ENCODE measurements at regions not wholly inside any gene's neighbourhood (a gene's known extent, or its start where the extent isn't known, plus 50 kb on each side); places are given as distances from the start of the nearest gene placed in this dataset.
"Not testable (repeated sequence)": the region's sequence is repeated elsewhere in the genome, so short reads cannot be mapped to it uniquely, and the experiment has no call there.

- DNase-seq, result peak; percentile 55
Measured at GRCh38 chr20:51955756-51956155, 153.4 kb upstream of the SALL4 start.

DNA sequence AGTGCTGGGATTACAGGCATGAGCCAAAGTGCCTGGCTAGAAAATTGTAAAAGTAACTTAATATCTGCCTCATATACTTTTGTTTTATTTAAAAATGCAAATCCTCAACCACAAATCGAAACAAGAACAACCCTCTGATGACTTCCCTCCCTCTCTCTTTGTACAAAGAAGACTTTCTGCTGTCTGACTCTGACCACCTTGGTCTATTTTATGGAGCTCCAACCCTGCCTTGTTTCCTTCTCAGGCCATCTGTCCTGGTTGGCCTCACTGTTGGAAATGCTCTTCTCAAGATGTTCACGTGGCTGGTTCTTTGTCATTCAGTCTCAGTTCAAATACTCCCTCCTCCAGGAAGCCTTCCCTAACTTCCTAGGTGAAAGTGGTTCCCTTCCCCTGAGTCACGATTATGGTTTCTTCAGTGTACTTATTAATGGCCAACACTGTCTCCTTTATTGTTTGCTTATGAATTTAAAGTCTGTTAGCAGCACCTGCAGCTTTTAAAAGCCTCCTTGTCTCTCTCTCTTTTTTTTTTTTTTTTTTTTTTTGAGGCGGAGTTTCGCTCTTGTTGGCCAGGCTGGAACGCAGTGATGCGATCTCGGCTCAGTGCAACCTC, 151.5 kb upstream of the SALL4 start:
- DNase-seq, result no peak

GRCh38 chr20:51950926-51951325, 148.6 kb upstream of the SALL4 start:
- no peak for DNase-seq

DNA sequence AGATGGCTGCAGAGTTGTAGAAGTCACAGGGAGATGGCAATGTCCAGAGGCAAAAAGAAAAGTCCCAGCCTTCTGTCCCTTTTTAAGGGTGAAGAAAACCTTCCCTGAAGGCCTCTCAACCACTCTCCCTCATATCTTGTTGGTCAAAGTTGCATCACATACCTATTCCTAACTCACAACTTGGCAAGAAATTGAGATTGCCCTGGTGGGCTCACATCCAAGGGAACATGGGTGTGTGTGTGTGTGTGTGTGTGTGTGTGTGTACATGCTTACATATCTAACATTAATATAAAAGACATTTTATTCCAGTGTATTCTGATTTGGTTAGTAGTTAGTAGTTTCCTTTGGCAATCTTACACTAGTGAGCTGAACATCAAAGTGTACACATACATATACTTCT, 144.3 kb upstream of the SALL4 start:
- no peak for DNase-seq

DNA sequence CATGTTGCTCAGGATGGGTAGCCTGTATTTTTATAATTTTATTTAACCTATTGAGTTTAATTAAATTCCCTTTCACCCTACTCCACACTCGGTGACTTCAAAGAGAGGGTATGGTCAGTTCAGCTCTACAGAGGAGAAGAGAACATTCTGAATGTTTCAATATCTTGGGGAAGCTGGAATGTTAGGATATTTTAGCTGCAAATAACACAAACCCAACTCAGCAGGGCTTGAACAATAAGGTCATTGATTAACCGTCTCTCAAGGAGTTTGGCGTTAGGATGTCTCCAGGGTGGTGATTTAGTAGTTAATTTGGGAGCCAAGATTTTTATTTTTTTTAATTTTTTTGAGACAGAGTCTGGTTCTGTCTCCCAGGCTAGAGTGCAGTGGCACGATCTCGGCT, 143.6 kb upstream of the SALL4 start:
- no peak for DNase-seq

GRCh38 chr20:51945177-51945576, 142.9 kb upstream of the SALL4 start:
- no peak for DNase-seq

DNA sequence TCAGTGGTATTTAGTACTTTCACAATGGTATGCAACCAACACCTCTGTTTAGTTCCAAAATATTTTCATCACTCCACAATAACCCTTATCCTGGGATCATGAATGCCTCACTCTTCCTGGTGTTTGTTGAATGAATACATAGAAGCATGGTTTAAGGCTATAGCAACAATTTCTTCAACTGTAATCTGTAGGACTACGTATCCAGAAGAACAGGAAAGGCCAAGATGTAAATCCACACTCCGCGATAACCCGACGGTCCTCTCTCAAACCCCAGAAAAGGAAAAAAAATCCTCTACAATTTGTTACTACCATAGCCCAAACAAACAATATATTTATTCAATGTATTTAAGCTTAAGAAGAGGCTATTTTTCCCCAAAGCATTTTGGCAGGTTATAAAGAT, 141.4 kb upstream of the SALL4 start:
- no peak for DNase-seq

- not testable (repeated sequence) for DNase-seq
Measured at GRCh38 chr20:51943326-51943725, 141.0 kb upstream of the SALL4 start.

DNA sequence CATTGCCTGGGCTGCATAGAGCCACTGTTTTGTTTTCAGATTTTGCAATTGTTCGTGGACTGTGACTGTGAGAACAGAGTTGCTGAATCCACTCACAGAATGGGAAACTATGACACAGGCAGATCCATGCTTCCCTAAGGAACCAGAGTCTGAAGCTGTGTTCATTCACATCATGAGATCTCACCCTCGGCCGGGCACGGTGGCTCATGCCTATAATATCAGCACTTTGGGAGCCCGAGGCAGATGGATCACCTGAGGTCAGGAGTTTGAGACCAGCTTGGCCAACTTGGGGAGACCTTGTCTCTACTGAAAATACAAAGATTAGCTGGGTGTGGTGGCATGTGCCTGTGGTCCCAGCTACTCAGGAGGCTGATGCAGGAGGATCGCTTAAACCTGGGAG, 139.2 kb upstream of the SALL4 start:
- no peak for DNase-seq

DNA sequence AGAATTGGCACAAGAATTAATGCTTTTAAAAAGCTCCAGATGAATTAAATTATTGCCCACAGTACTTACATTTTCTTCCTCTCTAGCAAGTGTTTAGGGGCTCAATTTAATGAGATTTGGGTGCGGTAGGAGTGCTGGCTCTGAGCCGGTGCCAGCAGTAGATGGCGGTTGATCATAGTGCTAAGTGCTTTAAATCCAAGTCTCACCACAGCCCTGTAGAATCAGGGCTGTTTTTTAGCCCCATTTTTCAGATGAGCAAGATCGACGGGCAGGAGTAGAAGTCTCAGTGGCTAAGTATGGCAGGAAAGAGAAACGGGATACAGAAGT, 136.9 kb upstream of the SALL4 start:
- DNase-seq, result no peak

GRCh38 chr20:51938559-51939258, 136.4 kb upstream of the SALL4 start:
- peak; percentile 52 for DNase-seq

DNA sequence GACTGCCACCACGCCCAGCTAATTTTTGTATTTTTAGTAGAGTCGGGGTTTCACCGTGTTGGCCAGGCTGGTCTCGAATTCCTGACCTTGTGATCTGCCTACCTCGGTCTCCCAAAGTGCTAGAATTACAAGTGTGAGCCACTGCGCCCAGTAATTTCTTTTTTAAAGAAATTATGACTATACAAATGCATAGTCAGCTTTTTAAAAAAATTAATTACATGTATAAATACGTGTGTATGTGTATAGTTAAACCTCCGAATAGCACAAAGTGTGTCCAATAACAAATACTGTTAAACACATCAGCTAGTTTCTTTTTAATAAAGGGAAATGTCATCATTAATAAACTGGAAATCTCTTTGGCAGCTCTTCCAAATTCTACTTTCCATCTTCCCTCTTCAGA, 135.5 kb upstream of the SALL4 start:
- DNase-seq, result no peak

DNA sequence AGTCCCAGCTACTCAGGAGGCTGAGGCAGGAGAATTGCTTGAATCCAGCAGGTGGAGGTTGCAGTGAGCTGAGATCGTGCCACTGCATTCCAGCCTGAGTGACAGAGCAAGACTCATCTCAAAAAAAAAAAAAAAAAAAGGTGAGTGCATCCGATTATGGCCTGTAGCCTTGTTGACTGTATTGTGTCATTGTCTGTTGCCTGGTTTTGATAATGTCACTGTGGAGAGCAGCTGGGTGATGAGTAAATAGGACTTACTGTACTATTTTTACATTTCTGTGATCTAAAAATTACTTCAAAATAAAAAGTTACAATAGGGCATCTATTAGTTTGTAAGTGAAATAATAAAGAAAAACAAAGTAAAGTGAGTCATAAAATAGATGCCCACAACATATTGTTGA, 134.1 kb upstream of the SALL4 start:
- no peak for DNase-seq

DNA sequence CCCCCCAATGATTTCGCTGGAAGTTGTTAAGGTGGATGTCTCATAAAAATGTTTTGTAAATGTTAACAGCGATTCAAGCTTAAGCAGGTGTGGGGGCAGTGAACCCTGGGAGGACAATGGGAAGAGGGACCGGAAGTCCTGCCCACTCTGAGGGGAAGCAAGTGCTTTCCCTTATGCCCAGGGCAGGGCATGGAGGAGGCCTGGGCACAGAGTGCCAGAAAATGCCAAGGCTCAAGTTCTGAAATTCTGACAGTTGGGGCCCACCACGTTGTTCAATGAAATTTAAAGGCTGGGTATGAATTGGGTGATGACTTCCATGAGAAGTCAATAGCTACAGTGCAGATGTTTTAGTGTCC, 132.7 kb upstream of the SALL4 start:
- no peak for DNase-seq

DNA sequence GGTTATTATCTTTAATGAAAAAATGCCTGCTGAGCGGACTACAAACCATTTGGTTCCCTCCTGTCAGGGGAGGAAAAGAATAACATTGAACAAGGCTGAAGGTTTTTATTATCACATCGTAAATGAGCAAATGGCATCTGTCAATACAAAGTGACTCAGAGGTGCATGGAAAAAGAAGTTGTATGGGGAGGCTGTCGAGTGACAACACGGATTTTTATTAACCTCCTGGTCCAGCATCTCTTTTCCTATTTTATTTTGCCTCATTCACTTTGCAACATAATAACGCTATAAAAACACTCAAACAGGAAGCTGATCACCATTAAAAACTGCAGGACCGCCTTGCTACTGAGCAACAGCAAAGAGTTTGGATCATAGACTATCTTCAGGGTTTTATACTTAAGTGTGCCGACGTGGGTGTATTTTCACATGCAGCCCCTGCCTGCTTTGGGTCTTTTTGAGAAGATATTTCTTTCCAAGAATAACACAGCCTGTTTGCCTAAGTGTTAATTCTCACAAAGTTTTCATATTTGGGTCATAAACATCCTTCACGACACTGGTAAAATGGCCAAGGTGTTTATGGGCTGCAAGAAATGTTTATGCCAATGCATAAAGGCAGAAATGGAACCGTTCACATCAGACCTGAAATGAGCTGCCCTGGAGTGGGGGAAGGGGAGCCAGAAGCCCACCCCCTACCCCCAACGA, 132.1 kb upstream of the SALL4 start:
- DNase-seq, result no peak

- no peak for DNase-seq
Measured at GRCh38 chr20:51931371-51931781, 129.1 kb upstream of the SALL4 start.

GRCh38 chr20:51930775-51931174, 128.5 kb upstream of the SALL4 start:
- DNase-seq, result peak; percentile 42

GRCh38 chr20:51928931-51929330, 126.6 kb upstream of the SALL4 start:
- no peak for DNase-seq

GRCh38 chr20:51927970-51928369, 125.6 kb upstream of the SALL4 start:
- DNase-seq, result not testable (repeated sequence)

- DNase-seq, result peak; percentile 21
Measured at GRCh38 chr20:51926670-51927305, 124.5 kb upstream of the SALL4 start.

- DNase-seq, result no peak
Measured at GRCh38 chr20:51924509-51924908, 122.2 kb upstream of the SALL4 start.

- no peak for DNase-seq
Measured at GRCh38 chr20:51923633-51924032, 121.3 kb upstream of the SALL4 start.

GRCh38 chr20:51922812-51923211, 120.5 kb upstream of the SALL4 start:
- DNase-seq, result not testable (repeated sequence)

DNA sequence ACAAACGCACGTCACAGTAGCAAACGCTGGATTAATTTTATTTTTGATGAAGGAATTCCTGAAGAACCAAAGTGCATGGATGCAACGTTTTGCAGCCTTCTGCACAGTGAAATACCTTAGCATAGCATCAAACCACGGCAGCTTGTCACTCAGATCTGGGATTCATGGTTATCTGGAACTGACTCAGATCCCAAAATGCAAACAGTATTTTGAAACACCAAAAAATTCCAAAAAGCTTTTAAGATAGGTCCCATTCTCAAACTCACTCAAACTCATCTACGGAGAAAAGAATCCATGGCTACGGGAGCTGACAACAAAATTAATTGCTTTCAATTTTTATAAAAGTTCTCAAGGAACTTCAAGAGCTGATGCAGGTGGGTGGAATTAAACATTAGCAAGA, 116.2 kb upstream of the SALL4 start:
- DNase-seq, result no peak
